GM19397 (cell line): ENCODE measurements at regions not wholly inside any gene's neighbourhood (a gene's known extent, or its start where the extent isn't known, plus 50 kb on each side); places are given as distances from the start of the nearest gene placed in this dataset.

Experiments
- ATAC-seq: cut with Tn5 transposase; IDR thresholded peaks from one replicate; pipeline ENCODE4 v1.9.1; 2021; ENCODE audit warnings: mild to moderate bottlenecking, moderate library complexity; ENCODE audit not compliant: unreplicated experiment

GRCh38 chr4:45795135-45795534 is 328.7 kb downstream of the GABRG1 start:
- no peak for ATAC-seq

GRCh38 chr4:45778514-45778913 is 345.3 kb downstream of the GABRG1 start:
- no peak for ATAC-seq

GRCh38 chr4:45776146-45776545 is 347.7 kb downstream of the GABRG1 start:
- no peak for ATAC-seq

- no peak for ATAC-seq
Measured at GRCh38 chr4:45770958-45771357, 352.9 kb downstream of the GABRG1 start.

- no peak for ATAC-seq
Measured at GRCh38 chr4:45765521-45765920, 358.3 kb downstream of the GABRG1 start.

- no peak for ATAC-seq
Measured at GRCh38 chr4:45751877-45752530, 371.9 kb downstream of the GABRG1 start.

GRCh38 chr4:45750721-45751120 is 373.1 kb downstream of the GABRG1 start:
- ATAC-seq, result no peak

GRCh38 chr4:45745741-45746140 is 378.1 kb downstream of the GABRG1 start:
- no peak for ATAC-seq

- ATAC-seq, result no peak
Measured at GRCh38 chr4:45741897-45742296, 382.0 kb downstream of the GABRG1 start.

GRCh38 chr4:45732161-45732560 is 391.7 kb downstream of the GABRG1 start:
- ATAC-seq, result no peak

GRCh38 chr4:45716093-45716492 is 407.8 kb downstream of the GABRG1 start:
- ATAC-seq, result no peak

GRCh38 chr4:45713996-45714395 is 409.9 kb downstream of the GABRG1 start:
- ATAC-seq, result no peak

GRCh38 chr4:45701621-45702020 is 422.2 kb downstream of the GABRG1 start:
- no peak for ATAC-seq

GRCh38 chr4:45693746-45694145 is 430.1 kb downstream of the GABRG1 start:
- no peak for ATAC-seq

GRCh38 chr4:45692131-45692735 is 431.6 kb downstream of the GABRG1 start:
- ATAC-seq, result no peak

GRCh38 chr4:45688341-45688740 is 435.5 kb downstream of the GABRG1 start:
- no peak for ATAC-seq

- ATAC-seq, result no peak
Measured at GRCh38 chr4:45679411-45679810, 444.4 kb downstream of the GABRG1 start.

GRCh38 chr4:45668128-45668527 is 455.7 kb downstream of the GABRG1 start:
- no peak for ATAC-seq

- no peak for ATAC-seq
Measured at GRCh38 chr4:45663628-45664081, 460.2 kb downstream of the GABRG1 start.

GRCh38 chr4:45663003-45663402 is 460.9 kb downstream of the GABRG1 start:
- ATAC-seq, result no peak

- ATAC-seq, result no peak
Measured at GRCh38 chr4:45661893-45662292, 462.0 kb downstream of the GABRG1 start.

- no peak for ATAC-seq
Measured at GRCh38 chr4:45650545-45650944, 473.3 kb downstream of the GABRG1 start.

- ATAC-seq, result no peak
Measured at GRCh38 chr4:45648846-45649245, 475.0 kb downstream of the GABRG1 start.
